ENCODE measurements at regions not wholly inside any gene's neighbourhood (a gene's known extent, or its start where the extent isn't known, plus 50 kb on each side); places are given as distances from the start of the nearest gene placed in this dataset.

DNA sequence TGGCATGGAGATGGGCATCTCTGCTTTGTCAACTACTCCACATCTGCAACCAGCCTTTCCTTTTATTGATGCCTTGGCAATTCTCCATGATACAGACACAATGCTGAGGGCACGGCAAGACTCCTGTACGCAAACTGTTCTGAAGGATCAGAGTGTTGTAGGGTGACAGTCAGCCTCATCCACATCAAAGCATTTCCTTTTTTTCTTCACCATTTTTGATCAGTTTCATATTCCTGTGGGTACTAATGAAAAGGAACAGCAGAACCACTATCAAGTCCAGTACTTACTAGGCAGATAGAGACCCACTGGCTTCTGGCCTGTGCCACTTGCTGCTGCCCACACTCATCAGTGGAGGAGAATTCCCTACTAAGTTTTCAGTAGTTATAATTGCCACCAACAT lies 181.6 kb downstream of the PALM2AKAP2 start:
- TF ChIP-seq SMAD1 (CRISPR knock-in tag; IDR thresholded peaks at IDR 0.05; ENCODE audit: borderline replicate concordance, low read depth) (no peak), KLF13 (CRISPR knock-in tag; IDR thresholded peaks at IDR 0.05) (no peak), TEAD3 (CRISPR knock-in tag; optimal IDR thresholded peaks at IDR 0.05; ENCODE audit: borderline replicate concordance) (no peak), ZNF75D (CRISPR knock-in tag; IDR thresholded peaks at IDR 0.05; ENCODE audit: borderline replicate concordance) (no peak), JUND (CRISPR knock-in tag; IDR thresholded peaks at IDR 0.05) (no peak), PRDM15 (CRISPR knock-in tag; IDR thresholded peaks at IDR 0.05) (no peak), NFIC (IDR thresholded peaks at IDR 0.05; ENCODE audit: low read length) (no peak), ZNF205 (CRISPR knock-in tag; IDR thresholded peaks at IDR 0.05) (no peak), SP2 (CRISPR knock-in tag; IDR thresholded peaks at IDR 0.05) (no peak), CTCF (CRISPR knock-in tag; IDR thresholded peaks at IDR 0.05) (no peak), TAF1 (CRISPR knock-in tag; IDR thresholded peaks at IDR 0.05) (no peak), HDAC1 (CRISPR knock-in tag; IDR thresholded peaks at IDR 0.05) (no peak)
